NCI-H146 (cell line): ENCODE measurements at regions not wholly inside any gene's neighbourhood (a gene's known extent, or its start where the extent isn't known, plus 50 kb on each side); places are given as distances from the start of the nearest gene placed in this dataset.
"Not testable (repeated sequence)": the region's sequence is repeated elsewhere in the genome, so short reads cannot be mapped to it uniquely, and the experiment has no call there.

Source experiments
- DNase-seq: peaks from one replicate; lab custom pipeline; 2025; lab: John Stamatoyannopoulos, UW

- not testable (repeated sequence) for DNase-seq
Measured at GRCh38 chrX:120702337-120702736, 72.5 kb upstream of the C1GALT1C1 start.

GRCh38 chrX:120697053-120697452 is 67.2 kb upstream of the C1GALT1C1 start:
- no peak for DNase-seq

GRCh38 chrX:120692319-120692718 is 62.5 kb upstream of the C1GALT1C1 start:
- no peak for DNase-seq

- DNase-seq: no peak
Measured at GRCh38 chrX:120690941-120691340, 61.1 kb upstream of the C1GALT1C1 start.

- DNase-seq: no peak
Measured at GRCh38 chrX:120690344-120690743, 60.5 kb upstream of the C1GALT1C1 start.

GRCh38 chrX:120680090-120680489 is 50.2 kb upstream of the C1GALT1C1 start:
- DNase-seq: no peak
